Activated naive CD4-positive, alpha-beta T cell treated with anti-CD3 and anti-CD28 coated beads, Interleukin-2, amount 10 ng/mL, durations not matched to agents 7 days and 5 days (primary cell): ENCODE measurements at regions not wholly inside any gene's neighbourhood (a gene's known extent, or its start where the extent isn't known, plus 50 kb on each side); places are given as distances from the start of the nearest gene placed in this dataset.

Source experiments
- CTCF ChIA-PET: fragments of 350-600 bp; sonication (Branson Sonifier 250); formaldehyde crosslinking; loops from one replicate; lab custom pipeline; 2021; ENCODE audit warnings: antibody characterized with exemption; lab: Charles Lee
- DNase-seq: peaks from one replicate; pipeline ENCODE4 v3.0.0-alpha.2; 2020
- H3K27ac Mint-ChIP-seq: one replicate; pipeline ENCODE4 v1.8.0; 2021; ENCODE audit warnings: mild to moderate bottlenecking, moderate library complexity, mixed read lengths
- H3K27me3 Mint-ChIP-seq: one replicate; pipeline ENCODE4 v1.8.0; 2021; ENCODE audit warnings: mild to moderate bottlenecking, mixed read lengths
- H3K36me3 Mint-ChIP-seq: one replicate; pipeline ENCODE4 v1.8.0; 2021; ENCODE audit warnings: mixed read lengths
- H3K4me1 Mint-ChIP-seq: one replicate; pipeline ENCODE4 v1.8.0; 2021; ENCODE audit warnings: mixed read lengths
- H3K4me3 Mint-ChIP-seq: one replicate; pipeline ENCODE4 v1.8.0; 2021; ENCODE audit warnings: mild to moderate bottlenecking, moderate library complexity, mixed read lengths
- H3K9me3 Mint-ChIP-seq: one replicate; pipeline ENCODE4 v1.8.0; 2021; ENCODE audit warnings: mixed read lengths

DNA sequence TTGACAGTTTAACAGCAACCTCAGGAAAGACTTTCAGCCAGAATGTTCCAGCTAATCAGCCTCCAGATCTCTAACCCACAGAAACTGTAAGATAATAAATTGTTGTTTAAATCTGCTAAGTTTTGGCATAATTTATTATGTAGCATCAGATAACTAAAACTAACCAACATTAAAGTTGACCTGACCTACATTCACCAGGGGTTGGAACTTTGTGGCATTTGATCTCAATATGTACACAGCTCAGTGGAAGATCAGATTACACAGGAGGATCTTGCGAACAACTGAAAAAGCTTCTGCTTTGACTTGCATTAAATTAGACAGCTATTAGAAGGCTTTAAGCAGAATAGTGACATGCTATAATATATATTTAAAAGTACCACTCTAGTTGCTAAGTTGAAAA is 91.4 kb upstream of the POU1F1 start:
- H3K4me3 Mint-ChIP-seq, result no peak overlapping the region
- H3K27me3 Mint-ChIP-seq, result no peaks in the 10 kb centered on the region
- CTCF ChIA-PET, result no interaction called here
- H3K27ac Mint-ChIP-seq, result no peak overlapping the region
- DNase-seq, result no peak
- no peaks in the 10 kb centered on the region for H3K36me3 Mint-ChIP-seq
- no peaks in the 10 kb centered on the region for H3K4me1 Mint-ChIP-seq
- H3K9me3 Mint-ChIP-seq, result no peaks in the 10 kb centered on the region

- CTCF ChIA-PET, result interaction anchor here (1.0 kb wide), 1 partner anchor 12 kb away, joined by 8 read pairs; no protein-coding TSS in a partner anchor
- no peaks in the 10 kb centered on the region for H3K27me3 Mint-ChIP-seq
- H3K4me1 Mint-ChIP-seq, result no peaks in the 10 kb centered on the region
- no peaks in the 10 kb centered on the region for H3K9me3 Mint-ChIP-seq
- H3K27ac Mint-ChIP-seq, result no peak overlapping the region
- no peak overlapping the region for H3K4me3 Mint-ChIP-seq
- no peaks in the 10 kb centered on the region for H3K36me3 Mint-ChIP-seq
- no peak for DNase-seq
These were observed 87.3 kb upstream of the POU1F1 start for GRCh38 chr3:87363721-87364120.

- no peak for DNase-seq
- no peaks in the 10 kb centered on the region for H3K9me3 Mint-ChIP-seq
- no peaks in the 10 kb centered on the region for H3K4me1 Mint-ChIP-seq
- no peaks in the 10 kb centered on the region for H3K36me3 Mint-ChIP-seq
- no peak overlapping the region for H3K4me3 Mint-ChIP-seq
- CTCF ChIA-PET, result no interaction called here
- H3K27ac Mint-ChIP-seq, result no peak overlapping the region
- no peaks in the 10 kb centered on the region for H3K27me3 Mint-ChIP-seq
These were observed 85.6 kb upstream of the POU1F1 start for GRCh38 chr3:87361956-87362355.

DNA sequence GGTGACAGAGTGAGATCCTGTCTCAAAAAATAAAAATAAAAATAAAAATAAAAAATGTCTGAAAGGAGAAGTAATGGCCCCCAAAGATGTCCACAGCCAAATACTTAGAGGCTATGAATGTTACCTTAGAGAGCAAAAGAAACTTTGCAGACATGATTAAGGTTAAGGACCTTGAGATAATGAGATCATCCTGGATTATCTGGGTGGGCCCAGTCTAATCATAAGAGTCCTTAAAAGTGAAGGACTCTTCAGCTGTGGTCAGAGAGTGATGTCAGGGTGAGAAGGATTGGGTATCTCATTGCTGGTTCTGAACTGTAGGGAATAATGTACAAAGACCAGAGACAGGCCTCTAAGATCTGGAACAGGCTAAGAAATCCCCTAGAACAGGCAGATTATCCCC is 84.9 kb upstream of the POU1F1 start:
- no peaks in the 10 kb centered on the region for H3K9me3 Mint-ChIP-seq
- no peak overlapping the region for H3K27ac Mint-ChIP-seq

GRCh38 chr3:87359826-87360225 is 83.4 kb upstream of the POU1F1 start:
- Mint-ChIP-seq H3K9me3 (no peaks in the 10 kb centered on the region), H3K4me3 (no peak overlapping the region), H3K36me3 (no peaks in the 10 kb centered on the region), H3K27me3 (no peaks in the 10 kb centered on the region), H3K4me1 (no peaks in the 10 kb centered on the region), H3K27ac (no peak overlapping the region)
- CTCF ChIA-PET, result no interaction called here
- no peak for DNase-seq

More for the DNA sequence above, 84.9 kb upstream of the POU1F1 start:
- no peaks in the 10 kb centered on the region for H3K4me1 Mint-ChIP-seq
- H3K4me3 Mint-ChIP-seq, result no peak overlapping the region
- H3K27me3 Mint-ChIP-seq, result no peaks in the 10 kb centered on the region
- no peak for DNase-seq
- CTCF ChIA-PET, result no interaction called here
- no peaks in the 10 kb centered on the region for H3K36me3 Mint-ChIP-seq

DNA sequence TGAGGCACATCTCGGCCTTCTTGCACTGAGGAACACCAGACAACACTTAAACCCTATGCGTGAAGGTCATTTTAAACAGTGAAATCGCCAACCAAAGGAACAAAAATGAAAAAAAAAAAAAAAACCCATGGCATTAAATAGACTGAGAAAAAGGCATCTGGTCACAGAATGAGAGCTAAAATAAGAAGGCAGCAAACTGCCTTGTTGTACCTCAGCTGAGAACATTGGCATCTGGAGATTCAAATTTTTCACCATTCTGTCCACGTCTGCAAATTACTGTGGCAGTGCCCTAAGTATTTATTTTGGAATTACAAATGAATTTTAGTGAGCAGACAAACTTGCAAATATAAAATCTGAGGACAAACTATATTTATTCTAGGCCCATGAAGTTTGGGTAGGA is 82.6 kb upstream of the POU1F1 start:
- no peaks in the 10 kb centered on the region for H3K36me3 Mint-ChIP-seq
- H3K27ac Mint-ChIP-seq, result no peak overlapping the region
- no peak for DNase-seq
- peaks cover 4% of the 10 kb centered on the region for H3K27me3 Mint-ChIP-seq
- H3K4me3 Mint-ChIP-seq, result no peak overlapping the region
- CTCF ChIA-PET, result no interaction called here
- no peaks in the 10 kb centered on the region for H3K9me3 Mint-ChIP-seq
- H3K4me1 Mint-ChIP-seq, result no peaks in the 10 kb centered on the region

DNA sequence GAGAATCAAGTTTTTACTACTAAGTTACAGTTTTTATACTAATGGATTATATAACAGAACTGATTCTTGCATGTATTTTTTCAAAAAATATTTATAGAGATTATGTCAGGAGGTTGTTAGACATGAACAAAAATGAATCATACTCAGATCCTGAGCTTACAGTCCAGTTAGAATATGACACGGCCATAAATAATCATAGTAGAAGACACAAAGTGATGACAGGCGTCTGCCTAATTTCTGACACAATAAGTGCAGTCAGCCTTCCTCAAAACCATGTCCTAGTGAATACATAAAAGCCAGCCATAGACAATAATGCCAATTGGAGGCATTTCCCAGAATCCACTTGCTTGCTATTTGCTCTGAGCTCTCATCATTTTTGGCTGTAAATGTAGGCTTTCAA is 81.7 kb upstream of the POU1F1 start:
- H3K4me1 Mint-ChIP-seq, result no peaks in the 10 kb centered on the region
- no peaks in the 10 kb centered on the region for H3K36me3 Mint-ChIP-seq
- CTCF ChIA-PET, result no interaction called here
- H3K9me3 Mint-ChIP-seq, result no peaks in the 10 kb centered on the region
- no peak for DNase-seq
- H3K4me3 Mint-ChIP-seq, result no peak overlapping the region
- peaks cover 4% of the 10 kb centered on the region for H3K27me3 Mint-ChIP-seq
- no peak overlapping the region for H3K27ac Mint-ChIP-seq

GRCh38 chr3:87354398-87354797 is 78.0 kb upstream of the POU1F1 start:
- CTCF ChIA-PET, result interaction anchor here (1.6 kb wide), 1 partner anchor 651 kb away, joined by 5 read pairs; no protein-coding TSS in a partner anchor
- no peak for DNase-seq
- H3K36me3 Mint-ChIP-seq, result no peaks in the 10 kb centered on the region
- H3K27me3 Mint-ChIP-seq, result peaks cover 4% of the 10 kb centered on the region
- no peaks in the 10 kb centered on the region for H3K9me3 Mint-ChIP-seq
- H3K4me1 Mint-ChIP-seq, result no peaks in the 10 kb centered on the region
- H3K4me3 Mint-ChIP-seq, result no peak overlapping the region
- no peak overlapping the region for H3K27ac Mint-ChIP-seq

DNA sequence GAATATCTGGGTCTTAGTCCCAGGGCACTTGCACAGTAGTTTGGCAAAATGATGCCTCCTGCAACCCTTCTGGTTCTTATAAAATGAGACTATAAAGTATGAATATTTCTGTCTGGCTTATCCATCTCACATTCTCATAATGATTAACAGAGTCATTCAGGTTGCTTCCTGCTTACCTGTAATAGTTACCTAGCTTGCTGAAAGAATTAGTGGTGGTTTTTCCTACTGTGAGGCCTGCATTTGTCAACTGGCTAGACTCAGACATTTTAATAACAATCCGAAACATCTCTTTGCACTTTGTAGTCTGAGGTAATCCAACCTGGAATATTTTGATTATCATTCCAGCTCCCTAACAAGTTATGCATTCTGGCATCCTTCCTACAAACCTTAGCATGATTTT is 75.6 kb upstream of the POU1F1 start:
- H3K4me1 Mint-ChIP-seq, result no peaks in the 10 kb centered on the region
- no peaks in the 10 kb centered on the region for H3K9me3 Mint-ChIP-seq
- H3K27ac Mint-ChIP-seq, result no peak overlapping the region
- H3K4me3 Mint-ChIP-seq, result no peak overlapping the region
- peaks cover 4% of the 10 kb centered on the region for H3K27me3 Mint-ChIP-seq
- CTCF ChIA-PET, result interaction anchor here (1.2 to 2.2 kb wide), 4 partner anchors 12 to 828 kb away, joined by 3 to 8 read pairs (median 6); no protein-coding TSS in a partner anchor
- no peak for DNase-seq
- no peaks in the 10 kb centered on the region for H3K36me3 Mint-ChIP-seq

GRCh38 chr3:87350367-87351199 is 74.2 kb upstream of the POU1F1 start:
- H3K9me3 Mint-ChIP-seq, result no peaks in the 10 kb centered on the region
- peak; percentile 23 for DNase-seq

DNA sequence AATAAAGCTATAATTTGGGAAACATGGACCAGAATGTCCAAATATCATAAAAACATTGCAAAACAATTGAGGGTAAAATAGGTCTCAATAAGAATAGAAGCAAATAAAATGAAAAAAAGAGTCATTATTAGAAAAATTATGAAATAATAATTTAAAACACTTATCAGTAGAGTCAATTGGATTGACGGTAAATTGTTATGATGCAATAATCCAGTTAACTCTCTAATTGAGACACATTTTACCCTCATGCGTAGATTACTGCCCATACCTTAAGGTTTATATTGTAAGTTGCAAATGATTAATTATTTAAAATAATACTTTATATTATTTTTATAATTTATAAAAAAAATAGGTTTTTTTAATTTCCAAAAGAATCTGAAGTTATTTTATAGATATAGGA is 73.4 kb upstream of the POU1F1 start:
- no peak for DNase-seq
- H3K27me3 Mint-ChIP-seq, result peaks cover 8% of the 10 kb centered on the region
- H3K9me3 Mint-ChIP-seq, result no peaks in the 10 kb centered on the region
- CTCF ChIA-PET, result interaction anchor here (1.2 to 1.4 kb wide), 3 partner anchors 17 to 655 kb away, joined by 3 to 6 read pairs (median 3); no protein-coding TSS in a partner anchor
- H3K4me1 Mint-ChIP-seq, result no peaks in the 10 kb centered on the region
- H3K27ac Mint-ChIP-seq, result no peak overlapping the region
- H3K36me3 Mint-ChIP-seq, result no peaks in the 10 kb centered on the region
- no peak overlapping the region for H3K4me3 Mint-ChIP-seq

More at GRCh38 chr3:87350367-87351199, 74.2 kb upstream of the POU1F1 start:
- CTCF ChIA-PET, result interaction anchor here (0.6 to 2.2 kb wide), 21 partner anchors 13 to 830 kb away, joined by 3 to 8 read pairs (median 4); no protein-coding TSS in a partner anchor
- Mint-ChIP-seq H3K4me1 (no peaks in the 10 kb centered on the region), H3K4me3 (no peak overlapping the region), H3K27ac (no peak overlapping the region), H3K27me3 (peaks cover 8% of the 10 kb centered on the region), H3K36me3 (no peaks in the 10 kb centered on the region)

DNA sequence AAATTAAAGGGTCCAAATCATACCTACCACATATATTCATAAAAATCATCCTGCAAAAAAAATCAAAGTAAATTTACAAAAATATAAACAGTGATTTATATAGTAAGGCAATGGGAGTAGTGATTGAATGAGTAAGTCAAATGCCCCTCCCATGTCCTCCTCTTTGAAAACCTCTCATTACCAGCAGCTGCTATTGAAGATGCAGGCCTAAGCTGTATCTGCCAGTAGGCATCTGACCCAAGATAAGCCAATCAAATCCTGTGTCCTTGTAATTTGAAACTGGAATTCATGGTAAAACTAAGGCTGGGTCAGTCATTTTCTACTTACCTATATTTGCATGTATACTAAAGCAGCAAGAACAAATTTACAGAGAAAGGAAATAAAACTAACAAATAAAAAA is 60.4 kb upstream of the POU1F1 start:
- Mint-ChIP-seq H3K27me3 (no peaks in the 10 kb centered on the region), H3K4me1 (peaks cover 12% of the 10 kb centered on the region), H3K4me3 (no peak overlapping the region), H3K9me3 (no peaks in the 10 kb centered on the region), H3K27ac (no peak overlapping the region), H3K36me3 (no peaks in the 10 kb centered on the region)
- no peak for DNase-seq
- CTCF ChIA-PET, result no interaction called here

DNA sequence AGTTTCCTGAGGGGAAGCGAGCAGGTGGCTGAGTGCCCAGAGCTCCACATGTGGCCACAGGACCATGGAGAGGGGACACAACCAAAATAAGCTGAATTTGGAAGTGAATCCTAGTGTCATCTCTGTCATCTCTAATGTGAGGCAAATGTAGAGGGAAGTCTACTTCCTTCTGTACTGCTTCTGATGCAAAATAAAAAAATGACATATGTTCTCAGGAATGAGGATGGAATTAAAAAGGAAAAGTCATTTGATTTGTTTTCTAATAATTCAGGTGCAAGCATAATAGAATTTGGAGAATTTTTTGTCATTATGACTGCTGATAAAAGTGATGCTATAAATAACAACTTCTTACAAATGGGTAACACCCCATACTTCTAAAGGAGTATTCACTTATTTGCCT is 59.5 kb upstream of the POU1F1 start:
- H3K4me3 Mint-ChIP-seq, result no peak overlapping the region
- H3K36me3 Mint-ChIP-seq, result no peaks in the 10 kb centered on the region
- H3K4me1 Mint-ChIP-seq, result peaks cover 12% of the 10 kb centered on the region
- DNase-seq, result no peak
- no peaks in the 10 kb centered on the region for H3K27me3 Mint-ChIP-seq
- no peak overlapping the region for H3K27ac Mint-ChIP-seq
- no peaks in the 10 kb centered on the region for H3K9me3 Mint-ChIP-seq
- CTCF ChIA-PET, result interaction anchor here (1.3 kb wide), 1 partner anchor 15 kb away, joined by 4 read pairs; no protein-coding TSS in a partner anchor

DNA sequence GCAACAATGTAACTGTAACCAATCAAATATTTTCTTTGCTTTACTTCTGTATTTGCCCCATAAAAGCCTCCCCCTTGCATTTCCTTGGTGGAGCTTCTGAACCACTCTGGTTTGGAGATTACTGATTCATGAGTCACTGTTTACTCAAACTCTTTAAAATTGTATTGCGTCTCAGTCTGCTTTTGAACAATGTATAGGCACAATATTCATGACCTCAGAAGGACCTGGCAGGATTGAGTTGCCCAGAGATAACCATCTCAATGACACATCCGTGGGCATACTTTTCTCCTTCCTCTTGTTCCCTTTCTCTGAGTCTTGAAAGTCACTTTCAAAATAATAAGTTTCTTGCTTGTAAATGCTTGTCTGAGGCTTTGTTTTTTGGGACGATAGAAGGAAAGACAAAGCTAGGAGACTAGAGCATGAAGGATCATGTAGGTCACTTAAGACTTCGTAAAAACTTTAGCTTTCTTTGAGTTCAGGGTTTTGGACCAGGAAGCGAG is 57.1 kb upstream of the POU1F1 start:
- peaks cover 12% of the 10 kb centered on the region for H3K4me1 Mint-ChIP-seq
- DNase-seq, result no peak
- no peaks in the 10 kb centered on the region for H3K9me3 Mint-ChIP-seq
- no peaks in the 10 kb centered on the region for H3K36me3 Mint-ChIP-seq
- no peaks in the 10 kb centered on the region for H3K27me3 Mint-ChIP-seq
- no peak overlapping the region for H3K27ac Mint-ChIP-seq
- CTCF ChIA-PET, result interaction anchor here (0.8 to 2.2 kb wide), 3 partner anchors 17 to 686 kb away, joined by 3 to 8 read pairs (median 4); no protein-coding TSS in a partner anchor
- no peak overlapping the region for H3K4me3 Mint-ChIP-seq
